Tibial nerve (tissue), 4 donors: ENCODE measurements at regions not wholly inside any gene's neighbourhood (a gene's known extent, or its start where the extent isn't known, plus 50 kb on each side); places are given as distances from the start of the nearest gene placed in this dataset.

Experiments used
- EP300 ChIP-seq, 2 donors: sonication (generic); formaldehyde crosslinking; IDR thresholded peaks; one replicate each; pipeline ENCODE4 v1.6.1; 2017; ENCODE audit warnings: antibody characterized with exemption in 2 of 2, mild to moderate bottlenecking in 1 of 2
- POLR2A ChIP-seq, 2 donors: fragments of 450-650 bp; IDR thresholded peaks; one replicate each; pipeline ENCODE4 v1.6.1; 2017; ENCODE audit warnings: antibody characterized with exemption in 2 of 2, mild to moderate bottlenecking in 2 of 2, moderate library complexity in 2 of 2
- TF ChIP-seq, protein P1 (sequence below), 5 experiments: fragments of 200-600 bp in 3 of 5; fragments of 450-650 bp in 2 of 5; sonication (generic) in 3 of 5; IDR thresholded peaks; one replicate each; pipeline ENCODE4 v1.5.1; 2016 to 2019; ENCODE audit warnings: antibody characterized with exemption in 5 of 5, mild to moderate bottlenecking in 3 of 5, moderate library complexity in 2 of 5

DNA sequence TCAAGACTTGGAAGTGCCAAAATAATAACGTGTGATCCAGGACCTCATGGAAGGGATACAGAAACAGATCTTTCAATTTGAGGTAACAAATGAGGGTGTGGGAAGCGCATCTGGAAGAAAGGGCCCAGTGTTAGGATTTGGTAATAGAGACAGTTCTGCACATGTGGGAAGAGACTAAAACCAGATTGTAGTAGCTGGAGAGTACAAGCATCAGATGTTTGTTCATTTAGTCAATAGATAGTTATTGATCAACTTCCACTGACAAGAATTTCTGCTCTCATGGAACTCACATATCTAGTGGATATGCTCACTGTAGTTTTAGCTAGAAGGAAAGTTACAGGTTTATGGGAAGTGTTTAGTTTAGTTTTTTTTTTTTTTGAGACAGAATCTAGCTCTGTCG lies 153.6 kb downstream of the TLR5 start:
- TF ChIP-seq, protein P1, sequence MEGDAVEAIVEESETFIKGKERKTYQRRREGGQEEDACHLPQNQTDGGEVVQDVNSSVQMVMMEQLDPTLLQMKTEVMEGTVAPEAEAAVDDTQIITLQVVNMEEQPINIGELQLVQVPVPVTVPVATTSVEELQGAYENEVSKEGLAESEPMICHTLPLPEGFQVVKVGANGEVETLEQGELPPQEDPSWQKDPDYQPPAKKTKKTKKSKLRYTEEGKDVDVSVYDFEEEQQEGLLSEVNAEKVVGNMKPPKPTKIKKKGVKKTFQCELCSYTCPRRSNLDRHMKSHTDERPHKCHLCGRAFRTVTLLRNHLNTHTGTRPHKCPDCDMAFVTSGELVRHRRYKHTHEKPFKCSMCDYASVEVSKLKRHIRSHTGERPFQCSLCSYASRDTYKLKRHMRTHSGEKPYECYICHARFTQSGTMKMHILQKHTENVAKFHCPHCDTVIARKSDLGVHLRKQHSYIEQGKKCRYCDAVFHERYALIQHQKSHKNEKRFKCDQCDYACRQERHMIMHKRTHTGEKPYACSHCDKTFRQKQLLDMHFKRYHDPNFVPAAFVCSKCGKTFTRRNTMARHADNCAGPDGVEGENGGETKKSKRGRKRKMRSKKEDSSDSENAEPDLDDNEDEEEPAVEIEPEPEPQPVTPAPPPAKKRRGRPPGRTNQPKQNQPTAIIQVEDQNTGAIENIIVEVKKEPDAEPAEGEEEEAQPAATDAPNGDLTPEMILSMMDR (IDR thresholded peaks at IDR 0.05), result no peak
- TF ChIP-seq POLR2A (IDR thresholded peaks at IDR 0.05) (no peak), EP300 (IDR thresholded peaks at IDR 0.05) (no peak)
